ENCODE measurements at regions not wholly inside any gene's neighbourhood (a gene's known extent, or its start where the extent isn't known, plus 50 kb on each side); places are given as distances from the start of the nearest gene placed in this dataset.

GRCh38 chr12:123071099-123071800 is 79.6 kb downstream of the PITPNM2 start:
- DNase-seq (ENCODE audit: low spot score), result no peak
- no peak overlapping the region for H3K27ac Mint-ChIP-seq
- Histone ChIP-seq H3K27ac (ENCODE audit: low read depth) (no peak overlapping the region), H3K4me3 (no peak overlapping the region), H3K27me3 (ENCODE audit: insufficient read depth) (no peaks in the 10 kb centered on the region), H3K4me2 (no peak overlapping the region), H3K4me1 (ENCODE audit: insufficient read depth) (no peaks in the 10 kb centered on the region), H2AFZ (no peak overlapping the region), H3F3A (replicated peaks; ENCODE audit: low read depth) (no peaks in the 10 kb centered on the region), H3K79me2 (replicated peaks; ENCODE audit: insufficient read depth) (no peaks in the 10 kb centered on the region), H3K9me2 (ENCODE audit: insufficient read depth) (no peaks in the 10 kb centered on the region), H3K36me3 (ENCODE audit: insufficient read depth) (no peaks in the 10 kb centered on the region), H4K20me1 (replicated peaks; ENCODE audit: insufficient read depth) (no peaks in the 10 kb centered on the region)
- H3K36me3 Mint-ChIP-seq (ENCODE audit: low read depth), result no peaks in the 10 kb centered on the region
- ATAC-seq, result no peak
- no peak for TF ChIP-seq STAT1 (IDR thresholded peaks at IDR 0.05; ENCODE audit: unreplicated experiment)
- TF ChIP-seq ZNF331 (CRISPR knock-in tag; IDR thresholded peaks at IDR 0.05; ENCODE audit: low read depth), result no peak
- TF ChIP-seq NANOG (IDR thresholded peaks at IDR 0.05; ENCODE audit: borderline replicate concordance), result no peak
- TF ChIP-seq, protein P1, sequence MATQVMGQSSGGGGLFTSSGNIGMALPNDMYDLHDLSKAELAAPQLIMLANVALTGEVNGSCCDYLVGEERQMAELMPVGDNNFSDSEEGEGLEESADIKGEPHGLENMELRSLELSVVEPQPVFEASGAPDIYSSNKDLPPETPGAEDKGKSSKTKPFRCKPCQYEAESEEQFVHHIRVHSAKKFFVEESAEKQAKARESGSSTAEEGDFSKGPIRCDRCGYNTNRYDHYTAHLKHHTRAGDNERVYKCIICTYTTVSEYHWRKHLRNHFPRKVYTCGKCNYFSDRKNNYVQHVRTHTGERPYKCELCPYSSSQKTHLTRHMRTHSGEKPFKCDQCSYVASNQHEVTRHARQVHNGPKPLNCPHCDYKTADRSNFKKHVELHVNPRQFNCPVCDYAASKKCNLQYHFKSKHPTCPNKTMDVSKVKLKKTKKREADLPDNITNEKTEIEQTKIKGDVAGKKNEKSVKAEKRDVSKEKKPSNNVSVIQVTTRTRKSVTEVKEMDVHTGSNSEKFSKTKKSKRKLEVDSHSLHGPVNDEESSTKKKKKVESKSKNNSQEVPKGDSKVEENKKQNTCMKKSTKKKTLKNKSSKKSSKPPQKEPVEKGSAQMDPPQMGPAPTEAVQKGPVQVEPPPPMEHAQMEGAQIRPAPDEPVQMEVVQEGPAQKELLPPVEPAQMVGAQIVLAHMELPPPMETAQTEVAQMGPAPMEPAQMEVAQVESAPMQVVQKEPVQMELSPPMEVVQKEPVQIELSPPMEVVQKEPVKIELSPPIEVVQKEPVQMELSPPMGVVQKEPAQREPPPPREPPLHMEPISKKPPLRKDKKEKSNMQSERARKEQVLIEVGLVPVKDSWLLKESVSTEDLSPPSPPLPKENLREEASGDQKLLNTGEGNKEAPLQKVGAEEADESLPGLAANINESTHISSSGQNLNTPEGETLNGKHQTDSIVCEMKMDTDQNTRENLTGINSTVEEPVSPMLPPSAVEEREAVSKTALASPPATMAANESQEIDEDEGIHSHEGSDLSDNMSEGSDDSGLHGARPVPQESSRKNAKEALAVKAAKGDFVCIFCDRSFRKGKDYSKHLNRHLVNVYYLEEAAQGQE (IDR thresholded peaks at IDR 0.05; ENCODE audit: unreplicated experiment), result no peak
- no peak for TF ChIP-seq ZNF114 (CRISPR knock-in tag; IDR thresholded peaks at IDR 0.05)
- H3K9me3 Mint-ChIP-seq, result no peaks in the 10 kb centered on the region
- H3K4me3 Mint-ChIP-seq, result no peak overlapping the region
- H3K4me1 Mint-ChIP-seq, result peaks cover 10% of the 10 kb centered on the region; the same call in 2 of the 3 replicates
- peaks cover 9% of the 10 kb centered on the region for H3K27me3 Mint-ChIP-seq (ENCODE audit: insufficient read depth, low read depth, poor library complexity)

- H3K4me1 Mint-ChIP-seq, result peaks cover 4% of the 10 kb centered on the region; the same call in 2 of the 3 replicates
- no peaks in the 10 kb centered on the region for H4K20me1 ChIP-seq (replicated peaks; ENCODE audit: insufficient read depth)
- no peaks in the 10 kb centered on the region for H3F3A ChIP-seq (replicated peaks; ENCODE audit: low read depth)
- H3K27me3 Mint-ChIP-seq (ENCODE audit: insufficient read depth, low read depth, poor library complexity), result peaks cover 9% of the 10 kb centered on the region
- no peaks in the 10 kb centered on the region for H3K9me3 Mint-ChIP-seq
- H3K79me2 ChIP-seq (replicated peaks; ENCODE audit: insufficient read depth), result no peaks in the 10 kb centered on the region
- no peak overlapping the region for H3K4me2 ChIP-seq
- H3K36me3 ChIP-seq (ENCODE audit: insufficient read depth), result no peaks in the 10 kb centered on the region
- ATAC-seq (no peak), DNase-seq (ENCODE audit: low spot score) (no peak)
- no peak overlapping the region for H2AFZ ChIP-seq
- H3K27ac ChIP-seq (ENCODE audit: low read depth), result no peak overlapping the region
- no peak overlapping the region for H3K27ac Mint-ChIP-seq
- no peak overlapping the region for H3K4me3 ChIP-seq
- H3K4me3 Mint-ChIP-seq, result no peak overlapping the region
- H3K36me3 Mint-ChIP-seq (ENCODE audit: low read depth), result no peaks in the 10 kb centered on the region
- H3K9me2 ChIP-seq (ENCODE audit: insufficient read depth), result no peaks in the 10 kb centered on the region
- no peaks in the 10 kb centered on the region for H3K4me1 ChIP-seq (ENCODE audit: insufficient read depth)
- H3K27me3 ChIP-seq (ENCODE audit: insufficient read depth), result no peaks in the 10 kb centered on the region
- TF ChIP-seq NANOG (IDR thresholded peaks at IDR 0.05; ENCODE audit: borderline replicate concordance) (no peak), ZNF331 (CRISPR knock-in tag; IDR thresholded peaks at IDR 0.05; ENCODE audit: low read depth) (no peak), EZH2 (IDR thresholded peaks at IDR 0.05; ENCODE audit: low read depth, unreplicated experiment) (no peak), STAT1 (IDR thresholded peaks at IDR 0.05; ENCODE audit: unreplicated experiment) (no peak), JUNB (IDR thresholded peaks at IDR 0.05; ENCODE audit: unreplicated experiment) (no peak)
- TF ChIP-seq, protein P2, sequence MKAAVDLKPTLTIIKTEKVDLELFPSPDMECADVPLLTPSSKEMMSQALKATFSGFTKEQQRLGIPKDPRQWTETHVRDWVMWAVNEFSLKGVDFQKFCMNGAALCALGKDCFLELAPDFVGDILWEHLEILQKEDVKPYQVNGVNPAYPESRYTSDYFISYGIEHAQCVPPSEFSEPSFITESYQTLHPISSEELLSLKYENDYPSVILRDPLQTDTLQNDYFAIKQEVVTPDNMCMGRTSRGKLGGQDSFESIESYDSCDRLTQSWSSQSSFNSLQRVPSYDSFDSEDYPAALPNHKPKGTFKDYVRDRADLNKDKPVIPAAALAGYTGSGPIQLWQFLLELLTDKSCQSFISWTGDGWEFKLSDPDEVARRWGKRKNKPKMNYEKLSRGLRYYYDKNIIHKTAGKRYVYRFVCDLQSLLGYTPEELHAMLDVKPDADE (IDR thresholded peaks at IDR 0.05), result no peak
- TF ChIP-seq, protein P3, sequence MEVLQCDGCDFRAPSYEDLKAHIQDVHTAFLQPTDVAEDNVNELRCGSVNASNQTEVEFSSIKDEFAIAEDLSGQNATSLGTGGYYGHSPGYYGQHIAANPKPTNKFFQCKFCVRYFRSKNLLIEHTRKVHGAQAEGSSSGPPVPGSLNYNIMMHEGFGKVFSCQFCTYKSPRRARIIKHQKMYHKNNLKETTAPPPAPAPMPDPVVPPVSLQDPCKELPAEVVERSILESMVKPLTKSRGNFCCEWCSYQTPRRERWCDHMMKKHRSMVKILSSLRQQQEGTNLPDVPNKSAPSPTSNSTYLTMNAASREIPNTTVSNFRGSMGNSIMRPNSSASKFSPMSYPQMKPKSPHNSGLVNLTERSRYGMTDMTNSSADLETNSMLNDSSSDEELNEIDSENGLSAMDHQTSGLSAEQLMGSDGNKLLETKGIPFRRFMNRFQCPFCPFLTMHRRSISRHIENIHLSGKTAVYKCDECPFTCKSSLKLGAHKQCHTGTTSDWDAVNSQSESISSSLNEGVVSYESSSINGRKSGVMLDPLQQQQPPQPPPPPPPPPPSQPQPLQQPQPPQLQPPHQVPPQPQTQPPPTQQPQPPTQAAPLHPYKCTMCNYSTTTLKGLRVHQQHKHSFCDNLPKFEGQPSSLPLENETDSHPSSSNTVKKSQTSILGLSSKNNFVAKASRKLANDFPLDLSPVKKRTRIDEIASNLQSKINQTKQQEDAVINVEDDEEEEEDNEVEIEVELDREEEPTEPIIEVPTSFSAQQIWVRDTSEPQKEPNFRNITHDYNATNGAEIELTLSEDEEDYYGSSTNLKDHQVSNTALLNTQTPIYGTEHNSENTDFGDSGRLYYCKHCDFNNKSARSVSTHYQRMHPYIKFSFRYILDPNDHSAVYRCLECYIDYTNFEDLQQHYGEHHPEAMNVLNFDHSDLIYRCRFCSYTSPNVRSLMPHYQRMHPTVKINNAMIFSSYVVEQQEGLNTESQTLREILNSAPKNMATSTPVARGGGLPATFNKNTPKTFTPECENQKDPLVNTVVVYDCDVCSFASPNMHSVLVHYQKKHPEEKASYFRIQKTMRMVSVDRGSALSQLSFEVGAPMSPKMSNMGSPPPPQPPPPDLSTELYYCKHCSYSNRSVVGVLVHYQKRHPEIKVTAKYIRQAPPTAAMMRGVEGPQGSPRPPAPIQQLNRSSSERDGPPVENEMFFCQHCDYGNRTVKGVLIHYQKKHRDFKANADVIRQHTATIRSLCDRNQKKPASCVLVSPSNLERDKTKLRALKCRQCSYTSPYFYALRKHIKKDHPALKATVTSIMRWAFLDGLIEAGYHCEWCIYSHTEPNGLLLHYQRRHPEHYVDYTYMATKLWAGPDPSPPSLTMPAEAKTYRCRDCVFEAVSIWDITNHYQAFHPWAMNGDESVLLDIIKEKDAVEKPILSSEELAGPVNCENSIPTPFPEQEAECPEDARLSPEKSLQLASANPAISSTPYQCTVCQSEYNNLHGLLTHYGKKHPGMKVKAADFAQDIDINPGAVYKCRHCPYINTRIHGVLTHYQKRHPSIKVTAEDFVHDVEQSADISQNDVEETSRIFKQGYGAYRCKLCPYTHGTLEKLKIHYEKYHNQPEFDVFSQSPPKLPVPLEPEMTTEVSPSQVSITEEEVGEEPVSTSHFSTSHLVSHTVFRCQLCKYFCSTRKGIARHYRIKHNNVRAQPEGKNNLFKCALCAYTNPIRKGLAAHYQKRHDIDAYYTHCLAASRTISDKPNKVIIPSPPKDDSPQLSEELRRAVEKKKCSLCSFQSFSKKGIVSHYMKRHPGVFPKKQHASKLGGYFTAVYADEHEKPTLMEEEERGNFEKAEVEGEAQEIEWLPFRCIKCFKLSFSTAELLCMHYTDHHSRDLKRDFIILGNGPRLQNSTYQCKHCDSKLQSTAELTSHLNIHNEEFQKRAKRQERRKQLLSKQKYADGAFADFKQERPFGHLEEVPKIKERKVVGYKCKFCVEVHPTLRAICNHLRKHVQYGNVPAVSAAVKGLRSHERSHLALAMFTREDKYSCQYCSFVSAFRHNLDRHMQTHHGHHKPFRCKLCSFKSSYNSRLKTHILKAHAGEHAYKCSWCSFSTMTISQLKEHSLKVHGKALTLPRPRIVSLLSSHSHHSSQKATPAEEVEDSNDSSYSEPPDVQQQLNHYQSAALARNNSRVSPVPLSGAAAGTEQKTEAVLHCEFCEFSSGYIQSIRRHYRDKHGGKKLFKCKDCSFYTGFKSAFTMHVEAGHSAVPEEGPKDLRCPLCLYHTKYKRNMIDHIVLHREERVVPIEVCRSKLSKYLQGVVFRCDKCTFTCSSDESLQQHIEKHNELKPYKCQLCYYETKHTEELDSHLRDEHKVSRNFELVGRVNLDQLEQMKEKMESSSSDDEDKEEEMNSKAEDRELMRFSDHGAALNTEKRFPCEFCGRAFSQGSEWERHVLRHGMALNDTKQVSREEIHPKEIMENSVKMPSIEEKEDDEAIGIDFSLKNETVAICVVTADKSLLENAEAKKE (CRISPR knock-in tag; IDR thresholded peaks at IDR 0.05), result no peak
Measured at GRCh38 chr12:123070267-123071081, 80.4 kb downstream of the PITPNM2 start.
